ENCODE measurements at regions not wholly inside any gene's neighbourhood (a gene's known extent, or its start where the extent isn't known, plus 50 kb on each side); places are given as distances from the start of the nearest gene placed in this dataset.

GRCh38 chr7:72494807-72495206, 82.7 kb upstream of the CALN1 start:
- DNase-seq (ENCODE audit: low read depth, low spot score) (no peak), FAIRE-seq (no peak)
- Histone ChIP-seq H3K4me1 (ENCODE audit: control insufficient read depth, extremely low read depth, insufficient read depth, low read length) (no peaks in the 10 kb centered on the region), H3K36me3 (ENCODE audit: control insufficient read depth in 2 of 2, extremely low read depth in 1 of 2, insufficient read depth in 2 of 2, low read length in 2 of 2) (no peaks in the 10 kb centered on the region), H3K9me1 (replicated peaks; ENCODE audit: control insufficient read depth, extremely low read depth, insufficient read depth, low read length) (no peaks in the 10 kb centered on the region), H3K4me2 (ENCODE audit: insufficient read depth, low read length) (no peak overlapping the region), H4K20me1 (replicated peaks; ENCODE audit: control insufficient read depth, extremely low read depth, insufficient read depth, low read length) (no peaks in the 10 kb centered on the region), H3K27me3 (ENCODE audit: control insufficient read depth in 2 of 2, insufficient read depth in 2 of 2, low read length in 2 of 2) (no peaks in the 10 kb centered on the region), H3K27ac (ENCODE audit: insufficient read depth, low read depth, low read length) (no peak overlapping the region), H3K9me3 (replicated peaks; ENCODE audit: control insufficient read depth, insufficient read depth, low read length) (no peaks in the 10 kb centered on the region), H3K4me3 (replicated peaks in 1 of 3; ENCODE audit: insufficient read depth in 1 of 3, low read depth in 1 of 3, low read length in 3 of 3) (no peak overlapping the region), H3K9ac (replicated peaks; ENCODE audit: extremely low read depth, insufficient read depth, low read length) (no peak overlapping the region), H3K79me2 (ENCODE audit: control insufficient read depth, insufficient read depth, low read length) (no peaks in the 10 kb centered on the region), H2AFZ (ENCODE audit: low read depth, low read length) (no peak overlapping the region)
- POLR2A ChIA-PET: no interaction called here
- dilution Hi-C loops (cut with MboI; ENCODE audit: extremely low pct_ligation_motif_present, low sequenced_read_pairs): no loop called here
- intact Hi-C loops (cut with micrococcal nuclease): no loop called here
- CTCF ChIA-PET: interaction anchor here (1.3 kb wide), 1 partner anchor 1666 kb away, joined by 3 read pairs; no protein-coding TSS in a partner anchor
- no TSS peak for BruUV-seq (replicated peaks)
- TF ChIP-seq, protein P1, sequence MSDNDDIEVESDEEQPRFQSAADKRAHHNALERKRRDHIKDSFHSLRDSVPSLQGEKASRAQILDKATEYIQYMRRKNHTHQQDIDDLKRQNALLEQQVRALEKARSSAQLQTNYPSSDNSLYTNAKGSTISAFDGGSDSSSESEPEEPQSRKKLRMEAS (IDR thresholded peaks at IDR 0.05; ENCODE audit: insufficient read depth, insufficient read length): no peak
- TF ChIP-seq JUN (IDR thresholded peaks at IDR 0.05; ENCODE audit: borderline replicate concordance, insufficient read depth, insufficient read length, low read depth): no peak

GRCh38 chr7:72493850-72494661, 81.9 kb upstream of the CALN1 start:
- dilution Hi-C loops (cut with MboI; ENCODE audit: extremely low pct_ligation_motif_present, low sequenced_read_pairs): no loop called here

More at GRCh38 chr7:72493850-72494661, 81.9 kb upstream of the CALN1 start:
- Histone ChIP-seq H3K4me2 (ENCODE audit: insufficient read depth, low read length) (no peak overlapping the region), H3K36me3 (ENCODE audit: control insufficient read depth in 2 of 2, extremely low read depth in 1 of 2, insufficient read depth in 2 of 2, low read length in 2 of 2) (no peaks in the 10 kb centered on the region), H3K79me2 (ENCODE audit: control insufficient read depth, insufficient read depth, low read length) (no peaks in the 10 kb centered on the region), H4K20me1 (replicated peaks; ENCODE audit: control insufficient read depth, extremely low read depth, insufficient read depth, low read length) (no peaks in the 10 kb centered on the region), H2AFZ (ENCODE audit: low read depth, low read length) (no peak overlapping the region), H3K27me3 (ENCODE audit: control insufficient read depth in 2 of 2, insufficient read depth in 2 of 2, low read length in 2 of 2) (no peaks in the 10 kb centered on the region), H3K9me3 (replicated peaks; ENCODE audit: control insufficient read depth, insufficient read depth, low read length) (no peaks in the 10 kb centered on the region), H3K4me1 (ENCODE audit: control insufficient read depth, extremely low read depth, insufficient read depth, low read length) (no peaks in the 10 kb centered on the region), H3K27ac (ENCODE audit: insufficient read depth, low read depth, low read length) (no peak overlapping the region), H3K9ac (replicated peaks; ENCODE audit: extremely low read depth, insufficient read depth, low read length) (no peak overlapping the region), H3K4me3 (replicated peaks in 1 of 3; ENCODE audit: insufficient read depth in 1 of 3, low read depth in 1 of 3, low read length in 3 of 3) (no peak overlapping the region), H3K9me1 (replicated peaks; ENCODE audit: control insufficient read depth, extremely low read depth, insufficient read depth, low read length) (no peaks in the 10 kb centered on the region)
- peak; percentile 72 for FAIRE-seq
- POLR2A ChIA-PET: no interaction called here
- intact Hi-C loops (cut with micrococcal nuclease): no loop called here
- BruUV-seq (replicated peaks): no TSS peak
- CTCF ChIA-PET: interaction anchor here (1.3 kb wide), 1 partner anchor 1665 kb away, joined by 3 read pairs; no protein-coding TSS in a partner anchor
- no peak for TF ChIP-seq GATA2 (IDR thresholded peaks at IDR 0.05; ENCODE audit: insufficient read depth, insufficient read length, low read depth, low read length)
- TF ChIP-seq, protein P2, sequence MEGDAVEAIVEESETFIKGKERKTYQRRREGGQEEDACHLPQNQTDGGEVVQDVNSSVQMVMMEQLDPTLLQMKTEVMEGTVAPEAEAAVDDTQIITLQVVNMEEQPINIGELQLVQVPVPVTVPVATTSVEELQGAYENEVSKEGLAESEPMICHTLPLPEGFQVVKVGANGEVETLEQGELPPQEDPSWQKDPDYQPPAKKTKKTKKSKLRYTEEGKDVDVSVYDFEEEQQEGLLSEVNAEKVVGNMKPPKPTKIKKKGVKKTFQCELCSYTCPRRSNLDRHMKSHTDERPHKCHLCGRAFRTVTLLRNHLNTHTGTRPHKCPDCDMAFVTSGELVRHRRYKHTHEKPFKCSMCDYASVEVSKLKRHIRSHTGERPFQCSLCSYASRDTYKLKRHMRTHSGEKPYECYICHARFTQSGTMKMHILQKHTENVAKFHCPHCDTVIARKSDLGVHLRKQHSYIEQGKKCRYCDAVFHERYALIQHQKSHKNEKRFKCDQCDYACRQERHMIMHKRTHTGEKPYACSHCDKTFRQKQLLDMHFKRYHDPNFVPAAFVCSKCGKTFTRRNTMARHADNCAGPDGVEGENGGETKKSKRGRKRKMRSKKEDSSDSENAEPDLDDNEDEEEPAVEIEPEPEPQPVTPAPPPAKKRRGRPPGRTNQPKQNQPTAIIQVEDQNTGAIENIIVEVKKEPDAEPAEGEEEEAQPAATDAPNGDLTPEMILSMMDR (IDR thresholded peaks at IDR 0.05; ENCODE audit: extremely low read depth in 1 of 2, insufficient read depth in 1 of 2, low read depth in 1 of 2, low read length in 2 of 2): peak; percentile 46 to 50
- DNase-seq (ENCODE audit: low read depth, low spot score): peak; percentile 28

All from endothelial cell of umbilical vein (primary cell).